Parathyroid adenoma (tissue), 2 donors: ENCODE measurements at regions not wholly inside any gene's neighbourhood (a gene's known extent, or its start where the extent isn't known, plus 50 kb on each side); places are given as distances from the start of the nearest gene placed in this dataset.

Source experiments
- H2AFZ ChIP-seq: fragments of 300-600 bp; sonication (generic); one replicate; pipeline ENCODE4 v1.7.0; 2017; ENCODE audit warnings: antibody characterized with exemption, mild to moderate bottlenecking
- H3K27ac ChIP-seq: fragments of 300-600 bp; sonication (generic); one replicate; pipeline ENCODE4 v1.7.0; 2017
- H3K27me3 ChIP-seq: fragments of 300-600 bp; sonication (generic); one replicate; pipeline ENCODE4 v1.7.0; 2017; ENCODE audit warnings: low read length; ENCODE audit not compliant: control insufficient read depth, insufficient read depth
- H3K36me3 ChIP-seq: fragments of 300-600 bp; sonication (generic); one replicate; pipeline ENCODE4 v1.7.0; 2017; ENCODE audit warnings: low read length; ENCODE audit not compliant: control insufficient read depth, insufficient read depth
- H3K4me1 ChIP-seq: fragments of 300-600 bp; sonication (generic); one replicate; pipeline ENCODE4 v1.7.0; 2017; ENCODE audit warnings: control low read depth
- H3K4me2 ChIP-seq: fragments of 300-600 bp; sonication (generic); one replicate; pipeline ENCODE4 v1.7.0; 2017; ENCODE audit warnings: low read length
- H3K4me3 ChIP-seq: fragments of 300-600 bp; sonication (generic); one replicate; pipeline ENCODE4 v1.7.0; 2017; ENCODE audit warnings: low read depth, low read length
- H3K79me2 ChIP-seq: fragments of 300-600 bp; sonication (generic); one replicate; pipeline ENCODE4 v1.7.0; 2017; ENCODE audit warnings: control low read depth
- H3K9ac ChIP-seq: fragments of 300-600 bp; sonication (generic); one replicate; pipeline ENCODE4 v1.7.0; 2017; ENCODE audit warnings: mild to moderate bottlenecking
- H3K9me3 ChIP-seq: fragments of 300-600 bp; sonication (generic); one replicate; pipeline ENCODE4 v1.7.0; 2017; ENCODE audit warnings: low read length; ENCODE audit not compliant: control insufficient read depth
- TF ChIP-seq, protein P1 (sequence below): fragments of 300-600 bp; sonication (generic); IDR thresholded peaks from one replicate; pipeline ENCODE4 v1.7.0; 2017; ENCODE audit warnings: antibody characterized with exemption, mild to moderate bottlenecking
- donor health status: primary hyperparathyroidism.

DNA sequence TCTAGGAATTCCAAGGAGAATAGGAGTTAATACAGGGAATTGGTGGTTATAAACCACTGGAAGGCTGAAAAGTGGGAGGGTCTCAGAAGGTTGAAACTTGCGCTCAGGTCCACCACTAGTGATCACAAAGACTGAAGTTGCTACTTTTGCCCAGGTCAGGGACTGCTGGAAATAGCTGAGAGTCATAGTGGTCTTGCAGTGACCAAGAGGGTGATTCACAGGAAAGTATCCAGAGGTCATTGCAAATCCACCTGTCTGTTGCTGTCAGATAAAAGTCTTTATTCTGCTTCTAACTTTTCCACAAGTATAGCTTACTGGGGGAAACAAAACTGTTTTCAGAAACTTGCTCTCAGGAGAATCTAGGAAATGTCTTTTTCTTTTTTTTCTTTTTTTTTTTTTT is 211.5 kb upstream of the PRSS1 start:
- Histone ChIP-seq H3K4me1 (peaks cover 3% of the 10 kb centered on the region), H3K36me3 (no peaks in the 10 kb centered on the region), H3K9me3 (no peaks in the 10 kb centered on the region), H3K27me3 (no peaks in the 10 kb centered on the region), H3K9ac (no peak overlapping the region), H3K27ac (no peak overlapping the region), H3K79me2 (no peaks in the 10 kb centered on the region), H2AFZ (no peak overlapping the region), H3K4me2 (no peak overlapping the region), H3K4me3 (no peak overlapping the region)
- TF ChIP-seq, protein P1, sequence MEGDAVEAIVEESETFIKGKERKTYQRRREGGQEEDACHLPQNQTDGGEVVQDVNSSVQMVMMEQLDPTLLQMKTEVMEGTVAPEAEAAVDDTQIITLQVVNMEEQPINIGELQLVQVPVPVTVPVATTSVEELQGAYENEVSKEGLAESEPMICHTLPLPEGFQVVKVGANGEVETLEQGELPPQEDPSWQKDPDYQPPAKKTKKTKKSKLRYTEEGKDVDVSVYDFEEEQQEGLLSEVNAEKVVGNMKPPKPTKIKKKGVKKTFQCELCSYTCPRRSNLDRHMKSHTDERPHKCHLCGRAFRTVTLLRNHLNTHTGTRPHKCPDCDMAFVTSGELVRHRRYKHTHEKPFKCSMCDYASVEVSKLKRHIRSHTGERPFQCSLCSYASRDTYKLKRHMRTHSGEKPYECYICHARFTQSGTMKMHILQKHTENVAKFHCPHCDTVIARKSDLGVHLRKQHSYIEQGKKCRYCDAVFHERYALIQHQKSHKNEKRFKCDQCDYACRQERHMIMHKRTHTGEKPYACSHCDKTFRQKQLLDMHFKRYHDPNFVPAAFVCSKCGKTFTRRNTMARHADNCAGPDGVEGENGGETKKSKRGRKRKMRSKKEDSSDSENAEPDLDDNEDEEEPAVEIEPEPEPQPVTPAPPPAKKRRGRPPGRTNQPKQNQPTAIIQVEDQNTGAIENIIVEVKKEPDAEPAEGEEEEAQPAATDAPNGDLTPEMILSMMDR: no peak

DNA sequence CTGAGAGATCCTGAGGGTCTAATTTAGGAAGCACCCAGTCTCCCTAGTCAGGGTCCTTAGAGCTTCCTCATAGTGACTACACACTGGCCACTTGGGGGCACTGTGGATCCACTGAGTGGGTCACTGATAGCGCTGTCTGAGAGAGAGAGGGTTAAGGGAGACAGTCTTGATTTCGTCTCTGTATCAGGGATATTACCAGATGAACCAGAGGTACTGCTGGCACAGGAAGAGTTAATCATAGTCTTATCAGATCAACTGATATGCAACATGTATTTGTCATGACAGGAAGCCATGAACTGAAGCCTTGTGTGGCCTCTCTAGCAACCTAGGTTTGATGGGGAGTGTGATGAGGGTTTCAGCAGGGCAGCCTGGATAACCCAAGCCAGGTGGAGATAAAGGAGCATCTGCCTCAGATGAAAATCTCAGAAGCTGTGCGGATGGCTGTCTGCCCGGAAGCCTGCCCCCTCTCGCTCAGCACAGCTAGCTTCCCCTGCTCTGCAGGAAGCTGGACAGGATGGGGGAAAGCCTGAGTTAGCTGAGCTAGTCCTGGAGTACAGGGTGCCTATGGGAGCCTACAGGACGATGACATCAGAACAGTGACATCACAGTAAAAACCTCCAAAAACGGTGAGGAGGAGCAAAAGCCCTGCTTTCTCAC is 214.0 kb upstream of the PRSS1 start:
- Histone ChIP-seq H3K9ac (no peak overlapping the region), H3K4me2 (no peak overlapping the region), H3K27ac (no peak overlapping the region), H2AFZ (peak overlapping the region; percentile 14), H3K27me3 (no peaks in the 10 kb centered on the region), H3K79me2 (no peaks in the 10 kb centered on the region), H3K9me3 (no peaks in the 10 kb centered on the region), H3K36me3 (no peaks in the 10 kb centered on the region), H3K4me3 (no peak overlapping the region), H3K4me1 (peaks cover 3% of the 10 kb centered on the region)
- TF ChIP-seq, protein P1: peak; percentile 67

DNA sequence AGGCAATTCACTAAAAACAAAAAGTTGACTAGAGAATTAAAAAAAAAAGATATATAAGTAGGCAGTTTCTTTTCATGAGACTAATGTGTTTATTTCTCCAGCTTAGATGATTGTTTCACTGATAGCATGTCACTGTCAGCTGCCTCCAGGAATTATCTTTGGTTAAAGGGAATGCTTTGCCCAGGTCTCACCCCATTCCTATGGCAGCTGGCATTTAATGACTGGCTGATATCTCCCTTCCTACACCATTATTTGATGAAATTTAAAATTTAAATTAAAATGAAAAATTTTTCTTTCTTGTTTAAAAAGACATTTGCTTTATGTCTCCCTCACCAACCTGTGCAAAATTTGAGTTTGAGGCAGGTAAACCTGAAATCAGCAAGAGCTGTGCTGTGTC is 214.5 kb upstream of the PRSS1 start:
- no peak overlapping the region for H3K27ac ChIP-seq
- no peaks in the 10 kb centered on the region for H3K36me3 ChIP-seq
- H3K4me2 ChIP-seq: no peak overlapping the region
- no peaks in the 10 kb centered on the region for H3K79me2 ChIP-seq
- H3K4me3 ChIP-seq: no peak overlapping the region
- H3K4me1 ChIP-seq: peaks cover 3% of the 10 kb centered on the region
- H3K9me3 ChIP-seq: no peaks in the 10 kb centered on the region
- no peak overlapping the region for H2AFZ ChIP-seq
- TF ChIP-seq, protein P1: no peak
- H3K9ac ChIP-seq: no peak overlapping the region
- no peaks in the 10 kb centered on the region for H3K27me3 ChIP-seq

DNA sequence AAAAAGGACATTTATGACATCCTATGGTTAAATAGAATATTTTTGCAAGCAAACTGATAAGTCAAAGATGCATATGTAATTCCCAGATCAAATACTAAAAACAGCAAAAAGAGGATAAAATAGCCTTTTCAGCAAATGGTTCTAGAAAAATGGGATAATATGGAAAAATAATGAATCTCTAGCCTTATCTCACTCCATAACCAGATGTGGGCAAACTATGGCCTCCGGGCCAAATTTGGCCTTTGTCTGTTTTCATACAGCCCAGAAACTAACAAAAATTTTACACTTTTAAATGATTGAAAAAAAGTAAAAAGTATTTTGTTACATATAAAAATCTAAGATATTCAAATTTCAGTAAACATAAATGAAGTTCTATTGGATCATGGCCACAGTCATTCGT is 215.4 kb upstream of the PRSS1 start:
- no peaks in the 10 kb centered on the region for H3K9me3 ChIP-seq
- H3K4me1 ChIP-seq: peaks cover 3% of the 10 kb centered on the region
- no peak overlapping the region for H3K27ac ChIP-seq
- TF ChIP-seq, protein P1: no peak
- no peak overlapping the region for H3K9ac ChIP-seq
- no peaks in the 10 kb centered on the region for H3K36me3 ChIP-seq
- H3K79me2 ChIP-seq: no peaks in the 10 kb centered on the region
- H3K27me3 ChIP-seq: no peaks in the 10 kb centered on the region
- H2AFZ ChIP-seq: no peak overlapping the region
- H3K4me3 ChIP-seq: no peak overlapping the region
- no peak overlapping the region for H3K4me2 ChIP-seq

DNA sequence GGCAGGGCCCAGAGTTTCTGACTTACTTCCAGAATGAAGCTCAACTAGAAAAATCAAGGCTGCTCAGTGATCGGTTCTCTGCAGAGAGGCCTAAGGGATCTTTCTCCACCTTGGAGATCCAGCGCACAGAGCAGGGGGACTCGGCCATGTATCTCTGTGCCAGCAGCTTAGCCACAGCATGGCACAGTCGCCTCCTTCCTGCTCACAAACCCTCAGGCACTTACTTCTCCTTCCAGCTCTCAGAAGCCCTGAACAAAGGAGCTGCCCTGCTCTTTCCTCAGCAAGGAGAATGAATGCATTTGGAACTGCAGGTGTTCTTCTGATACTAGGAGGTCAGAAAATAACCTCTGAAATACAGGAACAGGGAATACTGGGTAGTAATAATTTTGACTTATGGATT is 219.7 kb upstream of the PRSS1 start:
- H3K79me2 ChIP-seq: no peaks in the 10 kb centered on the region
- no peaks in the 10 kb centered on the region for H3K36me3 ChIP-seq
- no peaks in the 10 kb centered on the region for H3K9me3 ChIP-seq
- H3K4me2 ChIP-seq: no peak overlapping the region
- H3K9ac ChIP-seq: no peak overlapping the region
- TF ChIP-seq, protein P1: no peak
- no peak overlapping the region for H2AFZ ChIP-seq
- H3K27me3 ChIP-seq: no peaks in the 10 kb centered on the region
- no peak overlapping the region for H3K4me3 ChIP-seq
- H3K27ac ChIP-seq: no peak overlapping the region
- no peaks in the 10 kb centered on the region for H3K4me1 ChIP-seq
